DND-41 (cell line): ENCODE measurements at regions not wholly inside any gene's neighbourhood (a gene's known extent, or its start where the extent isn't known, plus 50 kb on each side); places are given as distances from the start of the nearest gene placed in this dataset.

ENCODE experiments used
- EZH2 ChIP-seq: IDR thresholded peaks from 3 replicates; pipeline ENCODE4 v1.6.1; 2012; ENCODE audit warnings: borderline replicate concordance, low read depth, mild to moderate bottlenecking, moderate library complexity, low read length, inconsistent platforms; ENCODE audit not compliant: severe bottlenecking
- TF ChIP-seq, protein P1 (sequence below): IDR thresholded peaks from 2 replicates; pipeline ENCODE4 v1.5.1; 2012; ENCODE audit warnings: borderline replicate concordance, low read length, moderate library complexity, mild to moderate bottlenecking; ENCODE audit not compliant: poor library complexity, severe bottlenecking; ENCODE audit errors: extremely low read depth

DNA sequence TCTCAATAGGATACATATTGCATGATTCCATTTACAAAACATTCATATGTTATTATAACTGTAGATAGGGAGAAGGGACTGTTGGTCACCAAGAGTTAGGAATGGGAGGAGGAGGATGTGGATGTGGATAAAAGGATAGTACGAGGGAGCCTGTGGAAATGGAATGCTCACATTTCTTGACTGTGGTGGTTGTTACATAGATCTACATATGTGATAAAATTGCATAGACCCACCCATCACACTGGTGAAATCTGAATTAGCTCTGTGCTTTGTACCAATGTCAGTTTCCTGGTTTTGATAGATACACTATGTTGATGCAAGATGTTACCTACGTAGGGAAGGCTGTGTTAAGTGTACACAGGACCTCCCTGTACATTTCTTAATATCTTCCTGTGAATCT is 233.5 kb upstream of the MTPN start:
- TF ChIP-seq, protein P1, sequence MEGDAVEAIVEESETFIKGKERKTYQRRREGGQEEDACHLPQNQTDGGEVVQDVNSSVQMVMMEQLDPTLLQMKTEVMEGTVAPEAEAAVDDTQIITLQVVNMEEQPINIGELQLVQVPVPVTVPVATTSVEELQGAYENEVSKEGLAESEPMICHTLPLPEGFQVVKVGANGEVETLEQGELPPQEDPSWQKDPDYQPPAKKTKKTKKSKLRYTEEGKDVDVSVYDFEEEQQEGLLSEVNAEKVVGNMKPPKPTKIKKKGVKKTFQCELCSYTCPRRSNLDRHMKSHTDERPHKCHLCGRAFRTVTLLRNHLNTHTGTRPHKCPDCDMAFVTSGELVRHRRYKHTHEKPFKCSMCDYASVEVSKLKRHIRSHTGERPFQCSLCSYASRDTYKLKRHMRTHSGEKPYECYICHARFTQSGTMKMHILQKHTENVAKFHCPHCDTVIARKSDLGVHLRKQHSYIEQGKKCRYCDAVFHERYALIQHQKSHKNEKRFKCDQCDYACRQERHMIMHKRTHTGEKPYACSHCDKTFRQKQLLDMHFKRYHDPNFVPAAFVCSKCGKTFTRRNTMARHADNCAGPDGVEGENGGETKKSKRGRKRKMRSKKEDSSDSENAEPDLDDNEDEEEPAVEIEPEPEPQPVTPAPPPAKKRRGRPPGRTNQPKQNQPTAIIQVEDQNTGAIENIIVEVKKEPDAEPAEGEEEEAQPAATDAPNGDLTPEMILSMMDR, result no peak
- no peak for TF ChIP-seq EZH2
